Lower leg skin (tissue), 4 donors: ENCODE measurements at regions not wholly inside any gene's neighbourhood (a gene's known extent, or its start where the extent isn't known, plus 50 kb on each side); places are given as distances from the start of the nearest gene placed in this dataset.

Experiments
- DNase-seq, 2 donors: peaks; one replicate each; pipeline ENCODE4 v3.0.0-alpha.2; 2019; ENCODE audit warnings: low spot score in 2 of 2
- H3K4me3 ChIP-seq: fragments of 200-600 bp; sonication (generic); 2 replicates; pipeline ENCODE4 v1.5.1; 2017; ENCODE audit warnings: mild to moderate bottlenecking, low read depth; ENCODE audit not compliant: poor library complexity, severe bottlenecking
- CTCF ChIP-seq, 3 donors: fragments of 450-650 bp; IDR thresholded peaks; one replicate each; pipeline ENCODE4 v1.5.1; 2016; ENCODE audit warnings: antibody characterized with exemption in 3 of 3, mild to moderate bottlenecking in 3 of 3, moderate library complexity in 2 of 3
- POLR2A ChIP-seq, 2 donors: fragments of 450-650 bp; IDR thresholded peaks; one replicate each; pipeline ENCODE4 v1.6.1; 2016 to 2017; ENCODE audit warnings: antibody characterized with exemption in 2 of 2, mild to moderate bottlenecking in 1 of 2, moderate library complexity in 1 of 2
- WGBS, 2 donors: methylation state at CpG; one replicate each; pipeline ENCODE4 v1.1.5; 2018; 5-methylcytosine and 5-hydroxymethylcytosine counted together
- intact Hi-C: fragments of 100-400 bp; cut with DNase I; formaldehyde crosslinking; loops from one replicate; pipeline ENCODE4 v1.15.0; 2023; ENCODE audit warnings: low total_unique reads

GRCh38 chr4:36439556-36439955, 158.1 kb downstream of the DTHD1 start:
- H3K4me3 ChIP-seq, result no peak overlapping the region
- WGBS, 2 donors, result 50 to 88% methylated on average over 4 of the region's 4 CpGs
- TF ChIP-seq CTCF (IDR thresholded peaks at IDR 0.05) (no peak), POLR2A (IDR thresholded peaks at IDR 0.05) (no peak)
- no peak for DNase-seq
- intact Hi-C loops, result no loop called here

- 81 to 84% methylated on average over 2 of the region's 2 CpGs for WGBS, 2 donors
- TF ChIP-seq CTCF (IDR thresholded peaks at IDR 0.05) (no peak), POLR2A (IDR thresholded peaks at IDR 0.05) (no peak)
- H3K4me3 ChIP-seq, result no peak overlapping the region
- no peak for DNase-seq
- intact Hi-C loops, result no loop called here
Measured at GRCh38 chr4:36445480-36445879, 164.1 kb downstream of the DTHD1 start.

- intact Hi-C loops, result no loop called here
Measured at GRCh38 chr4:36446275-36446674, 164.9 kb downstream of the DTHD1 start.

GRCh38 chr4:36461344-36461743, 179.9 kb downstream of the DTHD1 start:
- 67 to 97% methylated on average over 4 of the region's 4 CpGs for WGBS, 2 donors
- intact Hi-C loops, result no loop called here
- no peak overlapping the region for H3K4me3 ChIP-seq
- no peak for TF ChIP-seq CTCF (IDR thresholded peaks at IDR 0.05)
- no peak for TF ChIP-seq POLR2A (IDR thresholded peaks at IDR 0.05)
- no peak for DNase-seq

More at GRCh38 chr4:36446275-36446674, 164.9 kb downstream of the DTHD1 start:
- WGBS, 2 donors, result 50 to 61% methylated on average over 3 of the region's 3 CpGs
- no peak overlapping the region for H3K4me3 ChIP-seq
- TF ChIP-seq CTCF (IDR thresholded peaks at IDR 0.05), result no peak
- TF ChIP-seq POLR2A (IDR thresholded peaks at IDR 0.05), result no peak
- no peak for DNase-seq

- intact Hi-C loops, result no loop called here
- H3K4me3 ChIP-seq, result no peak overlapping the region
- WGBS, 2 donors, result 43 to 62% methylated on average over 2 of the region's 2 CpGs
- TF ChIP-seq POLR2A (IDR thresholded peaks at IDR 0.05) (no peak), CTCF (IDR thresholded peaks at IDR 0.05) (no peak)
- DNase-seq, result no peak
Measured at GRCh38 chr4:36467670-36468069, 186.3 kb downstream of the DTHD1 start.

- 69 to 78% methylated on average over 2 of the region's 2 CpGs for WGBS, 2 donors
- no peak for DNase-seq
- no peak overlapping the region for H3K4me3 ChIP-seq
- no peak for TF ChIP-seq CTCF (IDR thresholded peaks at IDR 0.05)
- intact Hi-C loops, result no loop called here
Measured at GRCh38 chr4:36471903-36472302, 190.5 kb downstream of the DTHD1 start.
